ENCODE measurements at regions not wholly inside any gene's neighbourhood (a gene's known extent, or its start where the extent isn't known, plus 50 kb on each side); places are given as distances from the start of the nearest gene placed in this dataset.

DNA sequence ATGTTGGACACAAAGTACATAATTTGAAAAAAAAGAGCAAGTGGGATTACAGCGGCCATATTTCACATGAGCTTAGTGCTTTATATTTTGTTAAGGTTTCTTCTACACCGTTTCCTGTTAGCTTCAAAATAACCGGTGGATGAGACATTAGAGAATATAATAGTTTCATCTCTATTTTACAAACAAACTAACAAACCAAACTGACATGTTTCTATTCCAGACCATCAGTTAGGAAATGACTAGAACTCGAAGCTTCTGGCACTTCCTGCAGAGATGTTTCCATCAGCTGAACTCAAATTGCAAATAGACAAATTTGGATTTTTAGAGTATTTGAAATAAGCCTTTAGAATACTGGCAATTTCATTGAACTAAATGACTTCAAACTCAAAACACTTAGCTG is 86.5 kb downstream of the MTRR start:
- Histone ChIP-seq H3K4me3 (no peak overlapping the region), H3K27me3 (replicated peaks in 1 of 7) (no peaks in the 10 kb centered on the region), H3K9me3 (peaks cover 0 to 4% (median 0%) of the 10 kb centered on the region in 8 donors), H3K4me1 (no peaks in the 10 kb centered on the region), H3K27ac (no peak overlapping the region), H3K36me3 (no peaks in the 10 kb centered on the region)
- no peak for TF ChIP-seq POLR2A (IDR thresholded peaks at IDR 0.05)
- TF ChIP-seq POLR2AphosphoS5 (IDR thresholded peaks at IDR 0.05), result no peak
- no peak for TF ChIP-seq CTCF (IDR thresholded peaks at IDR 0.05 in 8 of 11, conservative IDR thresholded peaks at IDR 0.05 in 3 of 11)
- 64 to 73% (median 72%) methylated on average over 4 of the region's 4 CpGs for WGBS, 5 donors
- no peak for DNase-seq
- intact Hi-C loops (cut with DNase I; ENCODE audit: low total_unique reads), result no loop called here

- WGBS, 5 donors, result 81 to 92% (median 89%) methylated on average over 4 of the region's 4 CpGs
- DNase-seq, result no peak
- Histone ChIP-seq H3K9me3 (no peaks in the 10 kb centered on the region), H3K27ac (no peak overlapping the region), H3K4me3 (no peak overlapping the region), H3K4me1 (no peaks in the 10 kb centered on the region), H3K27me3 (replicated peaks in 1 of 7) (no peaks in the 10 kb centered on the region), H3K36me3 (no peaks in the 10 kb centered on the region)
- intact Hi-C loops (cut with DNase I; ENCODE audit: low total_unique reads), result no loop called here
- TF ChIP-seq POLR2A (IDR thresholded peaks at IDR 0.05) (no peak), CTCF (IDR thresholded peaks at IDR 0.05 in 8 of 11, conservative IDR thresholded peaks at IDR 0.05 in 3 of 11) (no peak), POLR2AphosphoS5 (IDR thresholded peaks at IDR 0.05) (no peak)
Observed at GRCh38 chr5:7957329-7957728, 88.4 kb downstream of the MTRR start.

- Histone ChIP-seq H3K27me3 (replicated peaks in 1 of 7) (no peaks in the 10 kb centered on the region), H3K36me3 (no peaks in the 10 kb centered on the region), H3K27ac (no peak overlapping the region), H3K4me3 (no peak overlapping the region), H3K4me1 (no peaks in the 10 kb centered on the region), H3K9me3 (no peaks in the 10 kb centered on the region)
- intact Hi-C loops (cut with DNase I; ENCODE audit: low total_unique reads), result no loop called here
- no peak for DNase-seq
- TF ChIP-seq POLR2A (IDR thresholded peaks at IDR 0.05) (no peak), POLR2AphosphoS5 (IDR thresholded peaks at IDR 0.05) (no peak), CTCF (IDR thresholded peaks at IDR 0.05 in 8 of 11, conservative IDR thresholded peaks at IDR 0.05 in 3 of 11) (no peak)
- WGBS, 5 donors, result 76 to 88% (median 81%) methylated on average over 7 of the region's 7 CpGs
Observed at GRCh38 chr5:7960142-7960541, 91.2 kb downstream of the MTRR start.

DNA sequence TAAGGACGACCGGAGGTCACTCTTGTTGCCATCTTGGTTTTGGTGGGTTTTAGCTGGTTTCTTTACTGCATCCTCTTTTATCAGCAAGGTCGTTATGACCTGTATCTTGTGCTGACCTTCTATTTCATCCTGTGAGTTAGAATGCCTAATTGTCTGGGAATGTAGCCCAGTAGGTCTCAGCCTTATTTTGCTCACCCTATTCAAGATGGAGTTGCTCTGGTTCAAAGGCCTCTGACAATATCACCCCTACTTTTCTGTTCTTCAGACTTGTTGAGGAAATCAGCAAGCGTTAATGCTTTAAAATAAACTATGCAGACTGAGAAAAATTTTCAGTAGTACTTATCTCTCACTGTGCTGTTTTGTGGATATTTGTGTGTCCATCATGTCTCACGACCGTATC is 92.6 kb downstream of the MTRR start:
- 72 to 81% (median 73%) methylated on average over 6 of the region's 6 CpGs for WGBS, 5 donors

More for the DNA sequence above, 92.6 kb downstream of the MTRR start:
- H3K27ac ChIP-seq, result no peak overlapping the region
- H3K36me3 ChIP-seq, result no peaks in the 10 kb centered on the region
- no peak for DNase-seq
- H3K27me3 ChIP-seq (replicated peaks in 1 of 7), result no peaks in the 10 kb centered on the region
- no peak overlapping the region for H3K4me3 ChIP-seq
- no peaks in the 10 kb centered on the region for H3K4me1 ChIP-seq
- intact Hi-C loops (cut with DNase I; ENCODE audit: low total_unique reads), result no loop called here
- no peaks in the 10 kb centered on the region for H3K9me3 ChIP-seq
- TF ChIP-seq POLR2A (IDR thresholded peaks at IDR 0.05) (no peak), CTCF (IDR thresholded peaks at IDR 0.05 in 8 of 11, conservative IDR thresholded peaks at IDR 0.05 in 3 of 11) (no peak), POLR2AphosphoS5 (IDR thresholded peaks at IDR 0.05) (no peak)
